ENCODE measurements at regions not wholly inside any gene's neighbourhood (a gene's known extent, or its start where the extent isn't known, plus 50 kb on each side); places are given as distances from the start of the nearest gene placed in this dataset.

- TF ChIP-seq TAF1 (IDR thresholded peaks at IDR 0.05; ENCODE audit: borderline replicate concordance, insufficient read depth, low read length), result no peak
- no peak for TF ChIP-seq FOXP2 (optimal IDR thresholded peaks at IDR 0.05; ENCODE audit: borderline replicate concordance, extremely low read depth, extremely low read length, insufficient read depth)
- no peak for TF ChIP-seq SIN3A (IDR thresholded peaks at IDR 0.05; ENCODE audit: borderline replicate concordance, insufficient read depth, low read length)
- no peak for TF ChIP-seq REST (IDR thresholded peaks at IDR 0.05; ENCODE audit: insufficient read depth in 1 of 2, low read depth in 2 of 2, low read length in 2 of 2)
- TF ChIP-seq POLR2AphosphoS5 (IDR thresholded peaks at IDR 0.05; ENCODE audit: low read depth, low read length), result no peak
These were observed 136.3 kb upstream of the ANKRD55 start for GRCh38 chr5:56369361-56369811.

GRCh38 chr5:56367748-56368147, 134.6 kb upstream of the ANKRD55 start:
- TF ChIP-seq REST (IDR thresholded peaks at IDR 0.05; ENCODE audit: insufficient read depth in 1 of 2, low read depth in 2 of 2, low read length in 2 of 2), result no peak
- no peak for TF ChIP-seq FOXP2 (optimal IDR thresholded peaks at IDR 0.05; ENCODE audit: borderline replicate concordance, extremely low read depth, extremely low read length, insufficient read depth)
- TF ChIP-seq POLR2AphosphoS5 (IDR thresholded peaks at IDR 0.05; ENCODE audit: low read depth, low read length), result no peak
- TF ChIP-seq SIN3A (IDR thresholded peaks at IDR 0.05; ENCODE audit: borderline replicate concordance, insufficient read depth, low read length), result no peak
- no peak for TF ChIP-seq TAF1 (IDR thresholded peaks at IDR 0.05; ENCODE audit: borderline replicate concordance, insufficient read depth, low read length)

- no peak for TF ChIP-seq POLR2AphosphoS5 (IDR thresholded peaks at IDR 0.05; ENCODE audit: low read depth, low read length)
- TF ChIP-seq FOXP2 (optimal IDR thresholded peaks at IDR 0.05; ENCODE audit: borderline replicate concordance, extremely low read depth, extremely low read length, insufficient read depth), result no peak
- no peak for TF ChIP-seq TAF1 (IDR thresholded peaks at IDR 0.05; ENCODE audit: borderline replicate concordance, insufficient read depth, low read length)
- no peak for TF ChIP-seq REST (IDR thresholded peaks at IDR 0.05; ENCODE audit: insufficient read depth in 1 of 2, low read depth in 2 of 2, low read length in 2 of 2)
- TF ChIP-seq SIN3A (IDR thresholded peaks at IDR 0.05; ENCODE audit: borderline replicate concordance, insufficient read depth, low read length), result no peak
These were observed 133.9 kb upstream of the ANKRD55 start for GRCh38 chr5:56366986-56367385.

- TF ChIP-seq POLR2AphosphoS5 (IDR thresholded peaks at IDR 0.05; ENCODE audit: low read depth, low read length), result no peak
- no peak for TF ChIP-seq REST (IDR thresholded peaks at IDR 0.05; ENCODE audit: insufficient read depth in 1 of 2, low read depth in 2 of 2, low read length in 2 of 2)
- no peak for TF ChIP-seq FOXP2 (optimal IDR thresholded peaks at IDR 0.05; ENCODE audit: borderline replicate concordance, extremely low read depth, extremely low read length, insufficient read depth)
- TF ChIP-seq SIN3A (IDR thresholded peaks at IDR 0.05; ENCODE audit: borderline replicate concordance, insufficient read depth, low read length), result no peak
- TF ChIP-seq TAF1 (IDR thresholded peaks at IDR 0.05; ENCODE audit: borderline replicate concordance, insufficient read depth, low read length), result no peak
These were observed 128.3 kb upstream of the ANKRD55 start for GRCh38 chr5:56361398-56361797.

- TF ChIP-seq SIN3A (IDR thresholded peaks at IDR 0.05; ENCODE audit: borderline replicate concordance, insufficient read depth, low read length), result no peak
- no peak for TF ChIP-seq FOXP2 (optimal IDR thresholded peaks at IDR 0.05; ENCODE audit: borderline replicate concordance, extremely low read depth, extremely low read length, insufficient read depth)
- TF ChIP-seq POLR2AphosphoS5 (IDR thresholded peaks at IDR 0.05; ENCODE audit: low read depth, low read length), result no peak
- TF ChIP-seq REST (IDR thresholded peaks at IDR 0.05; ENCODE audit: insufficient read depth in 1 of 2, low read depth in 2 of 2, low read length in 2 of 2), result no peak
- TF ChIP-seq TAF1 (IDR thresholded peaks at IDR 0.05; ENCODE audit: borderline replicate concordance, insufficient read depth, low read length), result no peak
These were observed 127.7 kb upstream of the ANKRD55 start for GRCh38 chr5:56360816-56361215.

All from PFSK-1 (cell line).